GM12878 (cell line): ENCODE measurements at regions not wholly inside any gene's neighbourhood (a gene's known extent, or its start where the extent isn't known, plus 50 kb on each side); places are given as distances from the start of the nearest gene placed in this dataset.

ENCODE experiments used
- EP300 ChIP-seq, 2 experiments: fragments of 150-350 bp in 1 of 2; IDR thresholded peaks; 2 replicates each; pipeline ENCODE4 v1.6.1; 2011 to 2012; ENCODE audit warnings: low read depth in 2 of 2, low read length in 2 of 2, borderline replicate concordance in 1 of 2, improper control_type of control experiment in 1 of 2, inconsistent platforms in 1 of 2; ENCODE audit not compliant: control insufficient read depth in 1 of 2
- GABPA ChIP-seq: IDR thresholded peaks from 2 replicates; pipeline ENCODE4 v1.6.1; 2014; ENCODE audit warnings: antibody characterized with exemption, low read depth, mild to moderate bottlenecking, inconsistent platforms

GRCh38 chr4:55218041-55218440 lies 92.6 kb upstream of the KDR start:
- TF ChIP-seq EP300 (IDR thresholded peaks at IDR 0.05; ENCODE audit: borderline replicate concordance in 1 of 2, control insufficient read depth in 1 of 2, low read depth in 2 of 2, low read length in 2 of 2) (no peak), GABPA (no peak)
